SK-N-SH treated with all-trans-retinoic acid at 6 μM for 48 hours (cell line): ENCODE measurements at regions not wholly inside any gene's neighbourhood (a gene's known extent, or its start where the extent isn't known, plus 50 kb on each side); places are given as distances from the start of the nearest gene placed in this dataset.

Source experiments
- ATAC-seq: fragments of 200-7000 bp; cut with Tn5 transposase; 3 replicates; pipeline ENCODE4 v1.9.1; 2020; ENCODE audit warnings: mild to moderate bottlenecking, moderate library complexity
- ARNTL ChIP-seq: fragments of 450-650 bp; formaldehyde crosslinking; IDR thresholded peaks from 2 replicates; pipeline ENCODE4 v1.5.0; 2020; ENCODE audit warnings: low read depth, mild to moderate bottlenecking, moderate library complexity, borderline replicate concordance
- CSDC2 ChIP-seq: fragments of 250-450 bp; sonication (Bioruptor Pico); IDR thresholded peaks from 2 replicates; pipeline ENCODE4 v1.5.0; 2020; ENCODE audit warnings: mild to moderate bottlenecking, moderate library complexity
- ESRRG ChIP-seq: fragments of 250-450 bp; sonication (Bioruptor Pico); IDR thresholded peaks from 2 replicates; pipeline ENCODE4 v1.6.1; 2021; ENCODE audit warnings: mild to moderate bottlenecking
- ISL1 ChIP-seq: fragments of 250-450 bp; sonication (Bioruptor Pico); IDR thresholded peaks from 2 replicates; pipeline ENCODE4 v2.1.2; 2022; ENCODE audit warnings: mild to moderate bottlenecking, moderate library complexity
- OSR1 ChIP-seq: fragments of 250-450 bp; sonication (Bioruptor Pico); IDR thresholded peaks from 2 replicates; pipeline ENCODE4 v1.8.0; 2022; ENCODE audit warnings: moderate library complexity, mild to moderate bottlenecking, inconsistent platforms
- PPARA ChIP-seq: fragments of 250-450 bp; sonication (Bioruptor Pico); IDR thresholded peaks from 2 replicates; pipeline ENCODE4 v1.5.0; 2020; ENCODE audit warnings: mild to moderate bottlenecking, borderline replicate concordance
- RARB ChIP-seq: fragments of 250-450 bp; sonication (Bioruptor Pico); IDR thresholded peaks from 2 replicates; pipeline ENCODE4 v1.8.0; 2021; ENCODE audit warnings: mild to moderate bottlenecking, moderate library complexity
- SNAI2 ChIP-seq: fragments of 250-450 bp; sonication (Bioruptor Pico); IDR thresholded peaks from 2 replicates; pipeline ENCODE4 v1.5.0; 2020; ENCODE audit warnings: mild to moderate bottlenecking, moderate library complexity
- TCF4 ChIP-seq: fragments of 250-450 bp; sonication (Bioruptor Pico); IDR thresholded peaks from 2 replicates; pipeline ENCODE4 v1.8.0; 2021; ENCODE audit warnings: mild to moderate bottlenecking, moderate library complexity, borderline replicate concordance
- TOX ChIP-seq: fragments of 250-450 bp; sonication (Bioruptor Pico); IDR thresholded peaks from 2 replicates; pipeline ENCODE4 v1.8.0; 2021; ENCODE audit warnings: mild to moderate bottlenecking, moderate library complexity, borderline replicate concordance
- ZC3H10 ChIP-seq: fragments of 250-450 bp; sonication (Bioruptor Pico); IDR thresholded peaks from 2 replicates; pipeline ENCODE4 v1.5.1; 2021; ENCODE audit warnings: mild to moderate bottlenecking, moderate library complexity
- ZFP3 ChIP-seq: fragments of 250-450 bp; sonication (Bioruptor Pico); IDR thresholded peaks from 2 replicates; pipeline ENCODE4 v1.5.0; 2020; ENCODE audit warnings: mild to moderate bottlenecking, moderate library complexity
- ZFP30 ChIP-seq: fragments of 450-650 bp; formaldehyde crosslinking; IDR thresholded peaks from 2 replicates; pipeline ENCODE4 v1.5.0; 2022; ENCODE audit warnings: mild to moderate bottlenecking, moderate library complexity
- ZNF8 ChIP-seq: fragments of 450-650 bp; formaldehyde crosslinking; IDR thresholded peaks from 2 replicates; pipeline ENCODE4 v1.5.0; 2020; ENCODE audit warnings: mild to moderate bottlenecking, moderate library complexity
- TF ChIP-seq, protein P1 (sequence below): fragments of 250-450 bp; sonication (Bioruptor Pico); IDR thresholded peaks from 2 replicates; pipeline ENCODE4 v1.8.0; 2021; ENCODE audit warnings: low read depth, mild to moderate bottlenecking, moderate library complexity, borderline replicate concordance
- TF ChIP-seq, protein P2 (sequence below): fragments of 250-450 bp; sonication (Bioruptor Pico); IDR thresholded peaks from 2 replicates; pipeline ENCODE4 v1.5.0; 2020; ENCODE audit warnings: mild to moderate bottlenecking, moderate library complexity
- TF ChIP-seq, protein P3 (sequence below): fragments of 250-450 bp; sonication (Bioruptor Pico); IDR thresholded peaks from 2 replicates; pipeline ENCODE4 v1.5.1; 2021; ENCODE audit warnings: mild to moderate bottlenecking, moderate library complexity
- TF ChIP-seq, protein P4 (sequence below): fragments of 250-450 bp; sonication (Bioruptor Pico); IDR thresholded peaks from 2 replicates; pipeline ENCODE4 v1.8.0; 2020; ENCODE audit warnings: mild to moderate bottlenecking, moderate library complexity, borderline replicate concordance
- TF ChIP-seq, protein P5 (sequence below): fragments of 250-450 bp; sonication (Bioruptor Pico); IDR thresholded peaks from 2 replicates; pipeline ENCODE4 v1.5.1; 2020; ENCODE audit warnings: low read depth, mild to moderate bottlenecking, moderate library complexity

DNA sequence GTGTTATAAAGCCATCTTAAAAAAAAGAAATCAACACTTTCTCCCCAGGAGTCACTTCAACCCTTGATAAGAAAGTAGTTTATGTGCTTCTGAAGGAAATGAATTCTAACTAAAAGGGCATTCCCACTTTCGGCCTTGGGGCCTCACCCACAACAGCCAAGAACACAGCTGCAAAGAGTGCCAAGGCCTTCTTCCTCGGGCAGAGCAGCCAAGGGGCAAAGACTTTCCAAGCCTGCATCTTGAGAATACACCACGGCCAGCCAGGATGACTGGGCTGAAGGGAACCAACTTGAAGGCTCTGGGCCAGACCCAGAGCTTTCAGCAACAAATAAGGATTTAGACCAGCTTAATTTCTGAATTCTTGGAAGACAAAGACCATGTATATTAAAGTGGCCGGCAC, 60.4 kb upstream of the FOXN3 start:
- TF ChIP-seq OSR1 (CRISPR knock-in tag) (no peak), ZNF8 (CRISPR knock-in tag) (no peak), TCF4 (CRISPR knock-in tag) (no peak), ARNTL (CRISPR knock-in tag) (no peak), RARB (CRISPR knock-in tag) (no peak), ISL1 (CRISPR knock-in tag) (no peak), ZC3H10 (no peak), ZFP3 (no peak), TOX (CRISPR knock-in tag) (no peak), PPARA (CRISPR knock-in tag) (no peak), SNAI2 (CRISPR knock-in tag) (no peak)
- TF ChIP-seq, protein P1, sequence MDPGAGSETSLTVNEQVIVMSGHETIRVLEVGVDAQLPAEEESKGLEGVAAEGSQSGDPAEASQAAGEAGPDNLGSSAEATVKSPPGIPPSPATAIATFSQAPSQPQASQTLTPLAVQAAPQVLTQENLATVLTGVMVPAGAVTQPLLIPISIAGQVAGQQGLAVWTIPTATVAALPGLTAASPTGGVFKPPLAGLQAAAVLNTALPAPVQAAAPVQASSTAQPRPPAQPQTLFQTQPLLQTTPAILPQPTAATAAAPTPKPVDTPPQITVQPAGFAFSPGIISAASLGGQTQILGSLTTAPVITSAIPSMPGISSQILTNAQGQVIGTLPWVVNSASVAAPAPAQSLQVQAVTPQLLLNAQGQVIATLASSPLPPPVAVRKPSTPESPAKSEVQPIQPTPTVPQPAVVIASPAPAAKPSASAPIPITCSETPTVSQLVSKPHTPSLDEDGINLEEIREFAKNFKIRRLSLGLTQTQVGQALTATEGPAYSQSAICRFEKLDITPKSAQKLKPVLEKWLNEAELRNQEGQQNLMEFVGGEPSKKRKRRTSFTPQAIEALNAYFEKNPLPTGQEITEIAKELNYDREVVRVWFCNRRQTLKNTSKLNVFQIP (CRISPR knock-in tag), result no peak
- TF ChIP-seq, protein P2, sequence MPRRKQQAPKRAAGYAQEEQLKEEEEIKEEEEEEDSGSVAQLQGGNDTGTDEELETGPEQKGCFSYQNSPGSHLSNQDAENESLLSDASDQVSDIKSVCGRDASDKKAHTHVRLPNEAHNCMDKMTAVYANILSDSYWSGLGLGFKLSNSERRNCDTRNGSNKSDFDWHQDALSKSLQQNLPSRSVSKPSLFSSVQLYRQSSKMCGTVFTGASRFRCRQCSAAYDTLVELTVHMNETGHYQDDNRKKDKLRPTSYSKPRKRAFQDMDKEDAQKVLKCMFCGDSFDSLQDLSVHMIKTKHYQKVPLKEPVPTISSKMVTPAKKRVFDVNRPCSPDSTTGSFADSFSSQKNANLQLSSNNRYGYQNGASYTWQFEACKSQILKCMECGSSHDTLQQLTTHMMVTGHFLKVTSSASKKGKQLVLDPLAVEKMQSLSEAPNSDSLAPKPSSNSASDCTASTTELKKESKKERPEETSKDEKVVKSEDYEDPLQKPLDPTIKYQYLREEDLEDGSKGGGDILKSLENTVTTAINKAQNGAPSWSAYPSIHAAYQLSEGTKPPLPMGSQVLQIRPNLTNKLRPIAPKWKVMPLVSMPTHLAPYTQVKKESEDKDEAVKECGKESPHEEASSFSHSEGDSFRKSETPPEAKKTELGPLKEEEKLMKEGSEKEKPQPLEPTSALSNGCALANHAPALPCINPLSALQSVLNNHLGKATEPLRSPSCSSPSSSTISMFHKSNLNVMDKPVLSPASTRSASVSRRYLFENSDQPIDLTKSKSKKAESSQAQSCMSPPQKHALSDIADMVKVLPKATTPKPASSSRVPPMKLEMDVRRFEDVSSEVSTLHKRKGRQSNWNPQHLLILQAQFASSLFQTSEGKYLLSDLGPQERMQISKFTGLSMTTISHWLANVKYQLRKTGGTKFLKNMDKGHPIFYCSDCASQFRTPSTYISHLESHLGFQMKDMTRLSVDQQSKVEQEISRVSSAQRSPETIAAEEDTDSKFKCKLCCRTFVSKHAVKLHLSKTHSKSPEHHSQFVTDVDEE (CRISPR knock-in tag), result no peak
- no peak for ATAC-seq

DNA sequence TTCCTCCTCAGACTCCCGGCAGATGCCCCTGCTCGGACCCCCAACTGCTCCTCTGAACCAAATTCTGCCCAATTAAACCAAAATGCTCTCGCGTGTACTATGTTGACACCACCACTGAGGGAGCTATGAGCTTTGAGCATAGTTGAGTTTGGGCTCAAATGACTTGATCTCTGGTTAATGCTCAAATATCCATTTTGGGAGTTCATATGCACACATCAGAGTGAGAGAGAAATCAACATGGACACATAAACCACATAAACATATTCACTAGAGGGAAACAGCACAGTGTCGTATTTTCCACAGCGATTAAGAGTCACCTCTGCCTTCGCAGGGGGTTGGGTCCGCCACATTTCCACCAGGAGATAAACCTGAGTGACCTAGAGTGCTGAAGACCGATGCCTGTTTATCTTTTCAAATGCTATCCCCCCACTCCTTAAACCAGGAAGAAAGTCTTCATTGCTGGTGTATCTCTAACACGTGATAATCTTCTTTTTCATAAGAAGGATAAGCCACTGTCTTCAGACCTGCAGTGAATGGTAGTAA, 59.4 kb upstream of the FOXN3 start:
- TF ChIP-seq ISL1 (CRISPR knock-in tag) (no peak), ESRRG (CRISPR knock-in tag) (no peak), ARNTL (CRISPR knock-in tag) (no peak)
- ATAC-seq, result no peak

DNA sequence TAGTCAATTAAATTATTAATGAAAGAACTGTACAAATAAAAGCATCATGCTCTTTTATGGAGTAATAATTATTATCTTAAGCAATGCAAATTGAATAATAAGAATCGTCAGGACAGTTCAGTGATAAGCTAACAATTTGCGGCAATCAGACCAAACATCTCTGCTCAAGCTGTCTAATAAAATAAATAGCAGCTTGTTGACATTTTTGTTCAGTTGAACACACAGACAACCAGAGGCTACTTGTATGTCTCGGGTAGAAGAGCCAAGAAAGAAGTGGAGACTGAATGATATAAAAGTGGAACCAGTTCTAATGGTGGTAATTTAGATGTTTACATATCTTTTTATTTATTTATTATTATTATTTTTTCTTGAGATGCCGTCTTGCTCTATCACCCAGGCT, 57.4 kb upstream of the FOXN3 start:
- TF ChIP-seq, protein P3, sequence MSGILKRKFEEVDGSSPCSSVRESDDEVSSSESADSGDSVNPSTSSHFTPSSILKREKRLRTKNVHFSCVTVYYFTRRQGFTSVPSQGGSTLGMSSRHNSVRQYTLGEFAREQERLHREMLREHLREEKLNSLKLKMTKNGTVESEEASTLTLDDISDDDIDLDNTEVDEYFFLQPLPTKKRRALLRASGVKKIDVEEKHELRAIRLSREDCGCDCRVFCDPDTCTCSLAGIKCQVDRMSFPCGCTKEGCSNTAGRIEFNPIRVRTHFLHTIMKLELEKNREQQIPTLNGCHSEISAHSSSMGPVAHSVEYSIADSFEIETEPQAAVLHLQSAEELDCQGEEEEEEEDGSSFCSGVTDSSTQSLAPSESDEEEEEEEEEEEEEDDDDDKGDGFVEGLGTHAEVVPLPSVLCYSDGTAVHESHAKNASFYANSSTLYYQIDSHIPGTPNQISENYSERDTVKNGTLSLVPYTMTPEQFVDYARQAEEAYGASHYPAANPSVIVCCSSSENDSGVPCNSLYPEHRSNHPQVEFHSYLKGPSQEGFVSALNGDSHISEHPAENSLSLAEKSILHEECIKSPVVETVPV (CRISPR knock-in tag), result no peak
- TF ChIP-seq, protein P4, sequence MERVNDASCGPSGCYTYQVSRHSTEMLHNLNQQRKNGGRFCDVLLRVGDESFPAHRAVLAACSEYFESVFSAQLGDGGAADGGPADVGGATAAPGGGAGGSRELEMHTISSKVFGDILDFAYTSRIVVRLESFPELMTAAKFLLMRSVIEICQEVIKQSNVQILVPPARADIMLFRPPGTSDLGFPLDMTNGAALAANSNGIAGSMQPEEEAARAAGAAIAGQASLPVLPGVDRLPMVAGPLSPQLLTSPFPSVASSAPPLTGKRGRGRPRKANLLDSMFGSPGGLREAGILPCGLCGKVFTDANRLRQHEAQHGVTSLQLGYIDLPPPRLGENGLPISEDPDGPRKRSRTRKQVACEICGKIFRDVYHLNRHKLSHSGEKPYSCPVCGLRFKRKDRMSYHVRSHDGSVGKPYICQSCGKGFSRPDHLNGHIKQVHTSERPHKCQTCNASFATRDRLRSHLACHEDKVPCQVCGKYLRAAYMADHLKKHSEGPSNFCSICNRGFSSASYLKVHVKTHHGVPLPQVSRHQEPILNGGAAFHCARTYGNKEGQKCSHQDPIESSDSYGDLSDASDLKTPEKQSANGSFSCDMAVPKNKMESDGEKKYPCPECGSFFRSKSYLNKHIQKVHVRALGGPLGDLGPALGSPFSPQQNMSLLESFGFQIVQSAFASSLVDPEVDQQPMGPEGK (CRISPR knock-in tag), result no peak
- TF ChIP-seq, protein P1 (CRISPR knock-in tag), result no peak
- TF ChIP-seq TCF4 (CRISPR knock-in tag) (no peak), ZFP3 (no peak), ISL1 (CRISPR knock-in tag) (no peak), CSDC2 (no peak), RARB (CRISPR knock-in tag) (no peak), ARNTL (CRISPR knock-in tag) (no peak)
- no peak for ATAC-seq

DNA sequence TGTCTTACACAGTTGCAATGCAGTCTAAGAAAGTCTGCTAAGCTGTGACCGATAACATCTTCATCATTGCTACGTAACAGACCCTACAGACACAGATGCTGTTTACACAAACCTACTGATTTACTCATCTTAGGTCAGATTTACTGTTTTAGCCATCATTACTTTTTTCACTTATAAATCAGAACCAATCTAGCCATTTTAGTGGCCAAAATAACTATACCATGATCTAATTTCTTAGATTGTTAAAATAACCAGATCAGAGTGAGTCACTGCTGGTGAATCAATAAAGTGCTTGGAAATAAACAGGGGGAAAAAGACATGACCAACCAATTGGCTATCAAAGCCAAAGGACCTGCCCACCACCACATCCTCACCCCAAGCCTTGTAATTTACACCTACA, 57.0 kb upstream of the FOXN3 start:
- ATAC-seq, result peak; percentile 72
- TF ChIP-seq, protein P3 (CRISPR knock-in tag), result peak; percentile 91
- TF ChIP-seq, protein P5, sequence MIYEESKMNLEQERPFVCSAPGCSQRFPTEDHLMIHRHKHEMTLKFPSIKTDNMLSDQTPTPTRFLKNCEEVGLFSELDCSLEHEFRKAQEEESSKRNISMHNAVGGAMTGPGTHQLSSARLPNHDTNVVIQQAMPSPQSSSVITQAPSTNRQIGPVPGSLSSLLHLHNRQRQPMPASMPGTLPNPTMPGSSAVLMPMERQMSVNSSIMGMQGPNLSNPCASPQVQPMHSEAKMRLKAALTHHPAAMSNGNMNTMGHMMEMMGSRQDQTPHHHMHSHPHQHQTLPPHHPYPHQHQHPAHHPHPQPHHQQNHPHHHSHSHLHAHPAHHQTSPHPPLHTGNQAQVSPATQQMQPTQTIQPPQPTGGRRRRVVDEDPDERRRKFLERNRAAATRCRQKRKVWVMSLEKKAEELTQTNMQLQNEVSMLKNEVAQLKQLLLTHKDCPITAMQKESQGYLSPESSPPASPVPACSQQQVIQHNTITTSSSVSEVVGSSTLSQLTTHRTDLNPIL (CRISPR knock-in tag), result peak; percentile 73
- no peak for TF ChIP-seq ZFP3
- TF ChIP-seq PPARA (CRISPR knock-in tag), result no peak
- no peak for TF ChIP-seq RARB (CRISPR knock-in tag)
- TF ChIP-seq ZFP30 (CRISPR knock-in tag), result no peak
- TF ChIP-seq, protein P2 (CRISPR knock-in tag), result peak; percentile 85
- peak; percentile 74; the same call in 1 of the 2 replicates for TF ChIP-seq TOX (CRISPR knock-in tag)
